ENCODE measurements at regions not wholly inside any gene's neighbourhood (a gene's known extent, or its start where the extent isn't known, plus 50 kb on each side); places are given as distances from the start of the nearest gene placed in this dataset.

DNA sequence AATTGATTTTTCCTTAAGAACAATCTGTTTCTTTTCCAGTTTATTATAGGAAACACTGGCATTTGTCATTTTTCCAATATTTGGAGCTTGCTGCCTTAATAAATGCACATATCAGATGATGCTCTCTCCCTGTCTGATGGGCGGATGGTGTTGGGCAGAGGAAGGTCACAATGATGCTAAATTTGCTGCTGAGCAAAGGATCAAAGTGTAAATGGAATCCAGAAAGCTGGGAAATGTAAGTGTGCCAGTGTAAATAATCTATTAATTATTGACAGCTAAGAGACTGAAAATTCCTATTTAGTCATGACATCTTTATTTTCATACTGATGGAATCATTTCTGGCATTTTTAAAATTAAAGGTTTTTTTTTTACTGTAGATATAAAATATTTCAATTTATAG lies 243.2 kb downstream of the PTBP2 start:
- DNase-seq: no peak

DNA sequence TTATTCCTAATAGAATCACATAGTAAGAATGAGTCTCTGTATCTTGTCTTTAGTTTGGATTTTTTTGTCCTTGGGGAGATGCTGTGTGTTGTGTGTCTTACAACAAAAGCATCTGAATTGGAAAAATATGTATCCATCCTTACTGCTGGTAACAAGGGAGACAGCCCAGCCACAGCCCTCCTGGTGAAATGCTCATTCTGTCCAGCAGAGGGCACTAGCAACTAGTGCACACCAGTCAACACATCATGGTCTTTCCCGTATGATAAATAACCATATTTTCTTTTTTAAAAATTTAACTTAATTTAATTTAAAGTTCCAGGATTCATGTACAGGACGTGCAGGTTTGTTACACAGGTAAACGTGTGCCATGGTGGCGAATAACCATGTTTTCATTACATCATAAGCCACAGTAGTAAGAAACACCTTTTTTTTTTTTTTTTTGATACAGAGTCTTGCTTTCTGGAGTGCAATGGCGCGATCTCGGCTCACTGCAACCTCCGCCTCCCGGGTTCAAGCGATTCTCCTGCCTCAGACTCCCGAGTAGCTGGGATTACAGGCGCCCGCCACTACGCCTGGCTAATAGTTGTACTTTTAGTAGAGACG lies 245.1 kb downstream of the PTBP2 start:
- peak; percentile 42 for DNase-seq

DNA sequence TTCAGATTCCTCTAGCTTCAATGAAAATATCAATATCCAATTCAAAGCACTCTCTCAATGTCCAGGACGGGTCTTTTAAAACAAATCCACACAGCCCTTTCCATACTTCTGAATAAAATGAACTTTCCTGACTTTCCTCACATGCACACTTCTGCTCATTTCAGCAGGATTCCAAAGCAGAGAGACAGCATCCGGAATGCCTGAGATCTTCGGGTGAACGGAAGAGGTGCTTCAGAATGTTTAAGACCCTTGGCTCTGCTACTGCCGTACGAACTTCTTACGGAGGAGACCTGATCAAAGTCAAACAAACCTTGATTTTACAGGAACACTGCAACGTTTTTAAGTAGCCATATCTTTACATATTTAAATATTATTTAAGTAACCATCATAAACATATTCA lies 245.7 kb downstream of the PTBP2 start:
- DNase-seq: no peak

DNA sequence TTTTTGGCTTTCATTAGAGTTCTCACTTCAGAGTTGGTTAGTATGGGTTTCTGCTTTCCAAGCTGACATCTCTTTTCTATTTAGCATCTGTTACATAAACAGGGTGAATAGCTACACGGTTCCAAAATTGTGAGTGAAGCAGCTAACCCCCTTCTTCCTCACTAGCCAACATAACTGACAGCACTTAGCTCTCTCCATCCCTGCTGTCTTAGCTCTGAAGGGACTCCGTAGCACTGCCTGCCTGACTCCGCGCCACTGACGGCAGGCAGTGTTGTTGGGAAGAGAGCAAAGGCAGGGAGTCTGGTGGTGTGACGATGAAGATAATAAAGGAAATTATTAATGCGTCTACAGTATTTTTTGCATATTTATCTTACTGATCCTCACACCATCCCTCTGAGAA lies 247.0 kb downstream of the PTBP2 start:
- DNase-seq: no peak

DNA sequence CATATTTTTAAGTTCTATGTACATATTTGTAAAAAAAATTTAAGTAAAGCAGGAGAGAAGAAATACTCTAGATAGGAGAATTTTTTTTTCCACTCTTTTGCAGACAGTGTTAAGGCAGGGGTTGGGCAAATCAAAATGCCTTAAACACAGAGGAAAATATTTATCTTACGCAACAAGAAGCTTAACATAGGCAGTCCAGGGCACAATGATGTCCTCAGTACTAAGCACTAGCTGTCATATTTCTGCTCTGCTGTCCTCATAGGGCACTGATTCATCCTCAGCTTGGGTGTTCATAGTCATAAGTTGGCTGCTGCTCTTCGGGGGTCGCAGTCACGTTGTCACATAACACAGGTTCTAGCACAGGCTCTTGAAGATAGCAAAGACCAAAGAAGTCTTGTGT lies 247.4 kb downstream of the PTBP2 start:
- no peak for DNase-seq

DNA sequence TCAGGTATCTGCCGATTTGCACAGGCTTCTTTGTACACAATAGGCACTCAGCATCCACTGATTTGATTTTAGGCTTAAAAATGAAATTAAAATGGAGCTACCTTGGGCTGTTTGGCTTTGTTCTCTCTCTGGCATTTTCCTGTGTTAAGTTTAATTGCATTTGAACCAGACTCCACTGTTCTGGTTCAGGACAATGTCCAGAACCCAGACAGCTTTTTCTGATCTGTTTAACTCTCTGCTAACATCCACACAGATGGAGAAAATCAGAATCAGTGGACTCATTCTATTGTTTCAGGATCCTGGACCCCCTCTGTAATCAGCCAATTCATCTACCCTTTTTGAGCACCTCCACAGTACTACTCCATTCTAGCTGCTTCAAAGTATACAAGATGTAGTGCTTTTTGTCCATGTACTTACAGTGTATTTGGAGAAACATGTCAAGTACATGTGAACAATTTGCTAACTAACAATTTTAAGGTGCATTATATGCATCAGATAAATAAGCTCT lies 248.1 kb downstream of the PTBP2 start:
- DNase-seq: no peak

DNA sequence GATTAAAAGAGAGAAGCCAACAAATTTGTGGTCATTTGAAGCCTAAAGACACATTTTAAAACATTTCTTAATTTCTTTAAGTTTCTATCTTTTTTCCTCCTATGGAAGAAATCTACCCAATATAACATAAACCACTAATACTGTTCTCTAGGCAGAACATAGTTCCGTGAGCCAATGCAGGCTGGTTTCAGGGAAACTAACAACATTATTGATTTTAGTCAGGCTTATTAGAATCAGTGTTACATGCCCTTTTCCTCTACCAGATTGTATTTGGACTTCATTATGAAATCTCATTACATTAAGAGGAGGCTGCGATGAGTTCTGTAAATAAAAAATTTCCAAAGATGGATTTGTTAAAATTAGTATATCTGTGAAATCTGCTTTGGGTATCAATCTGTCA lies 249.9 kb downstream of the PTBP2 start:
- no peak for DNase-seq

DNA sequence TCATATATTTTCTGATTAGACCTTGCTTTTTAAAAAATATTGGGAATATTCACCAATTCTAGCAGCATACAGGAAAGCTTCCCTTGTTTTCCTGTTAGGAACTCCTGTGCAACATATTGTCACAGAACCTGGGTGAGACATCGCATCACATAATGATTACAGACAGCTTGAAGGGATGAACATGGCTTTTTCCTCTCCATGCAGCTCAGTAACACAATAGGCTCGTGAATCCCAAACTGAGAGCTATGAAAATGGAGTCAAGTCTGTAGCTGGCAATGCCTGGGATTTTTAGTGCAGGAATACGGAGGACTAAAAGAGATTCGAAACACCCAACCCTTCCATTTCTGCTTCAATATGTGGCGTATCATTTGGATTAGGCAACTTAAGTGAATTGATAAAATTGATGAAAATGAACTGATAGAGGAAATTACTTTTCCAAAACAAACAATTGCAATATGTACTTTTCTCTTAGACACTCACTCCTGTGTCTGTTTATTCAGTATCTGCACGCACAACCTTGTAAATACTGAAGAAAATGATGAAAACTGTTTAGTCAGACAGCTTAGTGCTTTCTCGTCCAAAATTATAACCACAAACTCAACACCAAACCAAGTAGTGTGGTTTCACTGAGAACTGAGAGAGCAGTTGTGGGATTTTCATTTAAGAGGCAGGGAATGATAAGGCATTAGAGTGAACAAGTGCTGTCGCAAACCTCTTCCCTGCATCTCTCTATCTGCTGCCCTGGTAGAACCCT lies 250.4 kb downstream of the PTBP2 start:
- DNase-seq: no peak

DNA sequence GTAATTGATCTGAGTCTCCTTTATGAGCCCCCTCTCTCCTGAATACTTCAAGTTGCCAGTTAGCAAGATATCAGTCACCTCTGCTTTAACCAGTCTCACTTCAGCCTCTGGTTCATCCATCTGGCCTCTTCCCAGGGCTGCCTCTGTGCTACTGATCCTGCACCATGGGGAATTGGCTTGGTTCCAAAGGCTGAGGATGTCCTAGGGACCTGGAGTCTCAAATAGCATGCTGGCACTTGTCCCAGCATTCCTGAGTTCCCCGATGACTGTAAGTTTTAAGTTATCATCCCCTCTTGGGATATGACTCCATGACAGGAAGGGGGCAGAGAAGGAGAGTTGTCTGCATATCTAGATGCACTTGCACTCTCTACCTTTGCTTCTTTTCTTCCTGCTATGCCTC lies 252.0 kb downstream of the PTBP2 start:
- no peak for DNase-seq

DNA sequence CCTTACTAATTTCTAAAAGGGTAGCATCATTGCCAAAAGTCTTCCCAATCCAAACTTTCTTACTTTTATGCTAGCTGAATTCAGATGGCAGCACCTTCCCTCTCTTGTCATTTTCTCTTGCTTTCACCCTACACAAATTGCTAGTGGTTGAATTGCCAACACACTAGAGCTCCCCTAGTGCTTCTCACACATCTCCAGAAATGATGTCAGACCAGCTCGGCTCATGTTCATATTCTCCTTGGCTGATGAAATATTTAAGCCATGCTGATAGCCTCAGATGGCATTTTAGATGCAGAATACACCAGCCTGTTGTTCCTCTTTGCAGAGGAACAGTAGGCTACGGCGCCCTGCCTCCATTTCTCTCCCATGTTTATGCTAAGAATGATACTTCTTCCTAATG lies 256.9 kb downstream of the PTBP2 start:
- DNase-seq: no peak

DNA sequence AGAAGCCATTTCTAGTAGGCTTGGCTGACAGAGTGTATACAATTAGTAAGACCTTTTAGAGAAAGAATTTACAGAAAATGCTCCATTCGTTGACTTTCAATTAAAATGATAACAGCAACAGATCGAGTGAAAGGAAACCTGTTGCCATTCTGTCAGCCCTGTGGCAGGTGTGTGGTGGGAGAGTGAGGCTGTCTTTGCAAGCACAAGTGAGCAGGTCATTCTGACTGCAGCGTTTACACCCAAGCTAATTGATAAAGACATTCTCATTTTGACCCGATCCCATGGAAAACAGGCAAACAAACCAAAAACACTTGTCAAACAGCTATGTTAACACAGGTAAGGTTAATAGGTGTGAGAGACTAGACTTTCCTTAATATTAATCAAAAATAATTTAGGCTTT lies 257.3 kb downstream of the PTBP2 start:
- no peak for DNase-seq

DNA sequence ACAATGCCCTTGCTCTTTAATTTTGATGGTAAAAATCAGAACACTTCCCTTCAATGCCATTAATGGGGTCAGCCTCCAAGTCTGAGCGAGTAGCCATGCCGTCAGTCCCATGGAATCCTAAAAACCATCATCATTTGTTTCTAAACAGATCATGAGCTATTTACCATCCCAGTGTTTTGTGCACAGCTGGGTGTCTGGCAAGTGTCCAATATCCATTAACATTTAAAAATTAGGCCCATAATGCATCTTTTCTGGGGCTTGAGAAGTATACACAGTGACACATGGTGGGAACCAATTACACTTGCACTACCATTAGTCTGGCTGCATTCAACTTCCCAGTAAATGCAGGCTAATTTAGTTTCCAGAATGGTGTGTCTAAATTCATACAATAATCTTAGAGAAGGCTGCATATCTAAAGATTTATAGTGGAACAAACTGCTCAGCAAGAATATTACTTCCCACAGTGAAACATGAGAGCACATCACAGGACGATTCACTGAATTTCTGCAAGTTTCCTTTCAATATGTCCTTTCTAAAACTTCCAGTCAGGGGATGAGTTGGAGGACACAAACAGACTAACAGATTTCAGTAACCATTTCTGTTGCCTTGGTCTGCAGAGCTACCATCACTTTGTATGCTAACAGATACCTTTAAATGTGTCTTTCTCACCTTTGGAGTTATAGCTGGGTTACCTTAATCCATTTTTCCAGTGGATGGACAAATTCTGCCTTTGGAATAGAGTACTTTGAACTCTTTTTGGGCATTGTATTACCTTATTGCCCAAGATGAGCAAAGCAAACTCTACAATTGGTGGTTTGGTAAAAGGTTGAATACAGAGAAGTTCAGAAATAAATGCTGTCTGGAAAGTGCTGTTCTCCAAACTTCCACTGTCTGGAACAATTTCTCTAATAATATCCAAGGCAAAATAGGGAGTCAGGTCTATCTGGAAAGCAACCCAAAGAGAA lies 258.0 kb downstream of the PTBP2 start:
- peak; percentile 49 for DNase-seq

DNA sequence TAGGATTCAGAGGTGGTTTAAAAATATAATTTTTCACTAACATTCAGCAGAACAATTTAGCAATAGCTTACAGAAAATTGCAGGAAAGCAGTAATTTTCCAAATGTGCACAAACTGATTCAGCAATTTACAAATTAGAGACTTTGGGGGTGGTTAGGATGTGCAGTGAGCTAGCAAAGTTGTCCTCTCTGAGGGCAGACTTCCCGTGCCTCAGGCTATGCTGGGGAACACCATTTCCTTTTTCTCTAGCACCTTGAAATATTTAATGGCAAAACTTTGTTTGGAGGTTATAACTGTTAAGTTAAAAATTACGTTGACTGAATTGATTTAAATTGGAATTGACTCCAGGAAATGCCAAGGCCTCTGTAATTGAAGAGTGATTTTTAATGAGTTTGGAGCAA lies 258.9 kb downstream of the PTBP2 start:
- DNase-seq: no peak

DNA sequence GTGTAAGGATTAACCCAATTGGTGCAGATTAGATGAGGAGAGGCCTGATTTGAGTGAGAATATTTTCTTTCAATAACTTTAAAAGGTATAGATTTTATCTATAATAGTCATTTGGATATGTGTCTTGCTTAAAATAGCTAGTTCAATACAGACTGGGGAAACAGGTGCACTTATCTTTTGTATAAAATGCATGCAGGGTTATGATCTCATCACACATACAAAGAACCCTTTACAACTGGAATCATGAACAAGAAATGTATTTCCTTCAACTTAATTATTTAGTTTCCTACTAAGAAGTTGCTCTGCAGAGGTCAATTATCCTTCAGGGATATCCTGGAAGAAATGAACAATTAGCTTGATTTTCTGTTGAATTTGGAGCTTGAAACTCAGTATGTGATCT lies 259.6 kb downstream of the PTBP2 start:
- DNase-seq: no peak

DNA sequence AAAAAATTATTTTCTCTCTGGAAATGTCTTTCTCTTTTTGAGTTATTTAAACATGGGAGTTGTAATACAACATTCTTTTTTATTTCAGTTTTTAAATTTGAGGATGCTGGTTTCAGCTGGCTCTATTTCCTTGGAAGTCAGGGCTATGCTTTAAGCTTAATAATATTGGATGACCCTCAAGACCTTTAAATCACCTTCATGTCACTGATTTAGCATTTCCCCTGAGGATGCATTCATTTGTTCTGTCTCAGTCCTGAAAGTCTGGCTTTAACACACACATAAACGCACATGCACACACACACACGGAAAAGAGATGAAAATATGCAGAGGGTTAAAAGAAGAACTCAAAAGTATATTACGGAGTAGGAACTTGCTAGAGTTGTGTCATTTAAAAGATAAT lies 260.5 kb downstream of the PTBP2 start:
- DNase-seq: no peak

DNA sequence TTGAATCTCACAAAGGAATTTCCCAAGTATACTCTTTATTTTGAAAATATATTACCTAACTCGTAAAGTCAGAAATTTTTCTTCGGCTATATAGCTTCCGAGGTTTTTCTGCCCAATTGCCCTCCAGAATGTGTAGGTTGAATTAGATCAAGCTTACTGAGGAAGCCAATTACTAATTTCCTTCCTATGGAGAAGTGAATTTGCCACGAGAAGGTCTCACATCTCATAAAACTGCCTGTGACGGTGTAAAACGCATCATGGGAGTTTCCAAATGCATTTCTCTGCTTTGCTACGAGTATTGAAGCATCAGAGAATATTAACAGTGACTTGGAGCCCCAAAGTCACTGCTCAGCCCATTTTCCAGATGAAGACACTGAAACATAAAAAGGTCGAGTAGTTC lies 262.3 kb downstream of the PTBP2 start:
- no peak for DNase-seq

DNA sequence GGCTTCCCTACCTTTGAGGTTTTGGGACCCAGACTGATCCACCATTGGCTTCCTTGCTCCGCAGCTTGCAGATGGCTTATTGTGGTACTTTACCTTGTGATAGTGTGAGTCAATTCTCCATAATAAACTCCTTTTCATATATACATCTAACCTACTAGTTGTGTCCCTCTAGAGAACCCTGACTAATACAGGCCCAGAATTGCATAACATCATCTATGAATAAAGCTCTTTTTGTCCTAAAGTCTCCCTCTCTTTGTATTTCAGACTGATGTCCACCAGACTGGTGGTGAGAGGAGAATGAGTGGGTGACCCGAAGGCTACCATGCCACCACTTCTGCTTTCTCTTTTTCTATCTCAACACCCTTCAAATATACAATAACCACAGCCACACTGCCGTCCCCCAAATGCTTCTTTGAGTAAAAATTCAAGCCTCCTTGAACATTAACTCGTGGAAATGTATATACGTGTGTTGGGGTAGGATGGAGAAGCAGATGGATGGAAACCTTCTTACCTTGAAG lies 265.7 kb downstream of the PTBP2 start:
- DNase-seq: no peak

DNA sequence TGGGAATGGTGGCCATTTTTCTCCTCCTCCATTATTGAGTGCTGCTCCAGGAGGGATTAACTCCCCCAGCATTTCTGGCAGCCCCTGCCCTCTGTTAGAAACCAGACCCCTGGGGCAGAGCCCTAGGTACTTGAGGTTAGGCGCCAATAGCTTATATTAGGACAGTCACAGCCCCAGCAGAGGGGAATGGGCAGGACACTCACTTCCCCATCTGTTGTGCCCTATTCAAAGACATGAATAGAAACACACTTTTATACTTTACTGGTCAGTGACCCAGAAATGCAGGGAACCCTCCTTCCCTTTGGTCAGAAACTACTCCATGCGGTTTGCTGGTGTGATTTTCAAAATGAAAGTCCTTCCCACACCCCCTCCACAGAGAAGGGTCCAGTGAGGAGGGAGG lies 267.7 kb downstream of the PTBP2 start:
- DNase-seq: no peak

DNA sequence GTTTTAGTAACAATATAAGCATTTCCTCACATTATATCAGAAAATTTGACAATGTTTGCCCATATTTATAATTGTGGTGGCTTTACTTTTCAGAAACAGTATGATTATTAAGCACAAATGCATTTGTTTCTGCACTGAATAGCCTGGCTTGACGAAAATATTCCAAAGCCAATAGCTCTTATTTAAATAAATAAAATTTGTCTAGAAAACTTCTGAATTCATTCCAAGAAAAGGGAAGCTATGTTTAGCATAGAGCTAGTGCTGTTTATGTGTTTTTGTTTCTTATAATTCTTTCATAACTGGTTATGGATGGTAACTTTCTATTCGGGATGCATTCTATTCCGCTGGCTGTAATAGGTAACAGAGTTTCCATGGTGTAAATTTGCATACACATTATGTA lies 268.6 kb downstream of the PTBP2 start:
- no peak for DNase-seq

DNA sequence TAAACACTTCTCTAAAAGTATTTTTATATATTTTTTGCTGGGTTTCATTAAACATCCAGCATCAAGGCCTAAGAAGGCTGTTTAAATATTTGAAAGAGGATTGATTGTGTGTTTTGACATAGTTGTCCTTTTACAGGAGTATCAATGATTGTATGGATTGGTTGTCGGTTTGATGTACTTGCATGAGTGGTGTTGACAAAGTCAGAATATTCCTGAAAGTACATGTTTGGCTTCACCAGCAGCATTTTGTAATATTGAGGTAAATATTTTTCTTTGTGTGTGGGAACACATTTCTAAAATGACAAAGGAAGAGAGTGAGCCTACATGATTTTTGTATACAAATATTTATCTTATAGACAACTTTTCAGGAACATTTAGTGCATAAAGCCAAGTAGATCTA lies 269.7 kb downstream of the PTBP2 start:
- no peak for DNase-seq

DNA sequence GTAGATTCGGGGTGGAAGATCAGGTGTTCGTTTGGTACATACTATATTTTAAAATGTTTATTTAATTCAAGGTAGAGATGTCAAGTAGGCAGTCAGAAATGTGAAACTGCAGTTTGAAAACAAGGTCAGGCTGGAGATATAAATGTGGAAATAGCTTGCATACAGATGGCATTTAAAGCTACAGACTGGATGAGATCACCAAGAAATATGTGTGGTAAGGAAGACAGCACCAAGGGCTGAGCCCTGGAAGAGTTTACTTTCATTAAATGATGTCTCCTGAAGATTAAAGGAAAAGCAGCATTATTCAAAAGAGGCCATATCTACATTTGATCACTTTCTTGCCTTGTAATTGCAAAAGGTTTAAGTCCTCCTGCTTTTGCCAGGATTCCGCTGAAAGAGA lies 271.3 kb downstream of the PTBP2 start:
- no peak for DNase-seq

DNA sequence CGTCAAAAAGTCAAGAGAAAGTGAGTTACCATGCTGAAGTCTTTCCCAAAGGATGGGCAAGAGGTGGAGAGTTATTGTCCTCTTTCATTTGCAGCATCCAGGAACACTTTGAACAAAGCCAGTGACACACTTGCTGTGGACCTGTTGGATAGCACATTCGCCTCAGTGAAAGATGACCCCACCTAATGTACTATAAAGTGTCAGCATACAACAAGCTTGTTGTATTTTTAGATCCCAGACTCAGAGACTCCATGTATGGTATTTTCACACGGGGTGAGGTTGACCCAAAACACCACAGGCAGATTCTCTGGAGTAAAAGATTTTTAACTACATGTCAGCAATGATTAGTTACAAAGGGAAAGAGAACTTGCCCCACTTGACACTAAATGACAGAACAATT lies 273.8 kb downstream of the PTBP2 start:
- no peak for DNase-seq

DNA sequence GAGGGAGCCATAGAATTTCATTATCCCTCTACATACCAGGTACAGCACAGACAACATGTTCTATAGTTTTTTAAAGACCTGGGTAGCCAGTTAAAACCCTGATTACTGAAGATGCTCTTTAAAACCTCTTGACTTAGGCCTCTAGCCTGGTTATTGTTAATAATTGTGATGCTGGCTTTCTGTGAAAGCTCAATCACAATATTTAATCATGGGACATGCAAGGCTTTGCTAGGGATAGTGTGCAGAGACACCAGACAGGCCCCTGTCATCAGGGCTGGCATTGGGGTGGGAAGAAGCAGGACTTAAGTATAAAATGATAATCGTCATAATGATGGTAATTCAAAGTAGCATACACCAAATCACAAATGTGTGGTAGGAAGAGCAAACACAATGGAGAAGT lies 274.4 kb downstream of the PTBP2 start:
- DNase-seq: no peak

Data from skin of body (tissue), 1 donor.